ENCODE measurements at regions not wholly inside any gene's neighbourhood (a gene's known extent, or its start where the extent isn't known, plus 50 kb on each side); places are given as distances from the start of the nearest gene placed in this dataset.

- Histone ChIP-seq H3K27me3 (ENCODE audit: low read length) (no peaks in the 10 kb centered on the region), H3K79me2 (ENCODE audit: insufficient read depth, low read length) (no peaks in the 10 kb centered on the region), H3K9me2 (replicated peaks; ENCODE audit: insufficient read depth, low read length) (no peaks in the 10 kb centered on the region), H3K4me2 (ENCODE audit: low read depth, low read length, poor library complexity, severe bottlenecking) (no peak overlapping the region), H3K27ac (ENCODE audit: low read depth, low read length) (no peak overlapping the region), H2AFZ (ENCODE audit: low read depth, low read length, severe bottlenecking) (no peak overlapping the region), H3K4me3 (ENCODE audit: insufficient read depth, low read length, poor library complexity, severe bottlenecking) (no peak overlapping the region), H3K9me3 (ENCODE audit: insufficient read depth, low read length) (no peaks in the 10 kb centered on the region), H3F3A (ENCODE audit: insufficient read depth) (no peaks in the 10 kb centered on the region), H3K36me3 (ENCODE audit: low read length) (peaks cover 3% of the 10 kb centered on the region; the same call in 1 of the 2 replicates), H3K9ac (ENCODE audit: low read length) (no peak overlapping the region), H4K20me1 (ENCODE audit: low read depth, low read length) (no peaks in the 10 kb centered on the region)
- no peak for TF ChIP-seq CTCF (IDR thresholded peaks at IDR 0.05; ENCODE audit: insufficient read depth, low read length, poor library complexity, severe bottlenecking)
- TF ChIP-seq EZH2phosphoT487 (conservative IDR thresholded peaks at IDR 0.05; ENCODE audit: low read length), result no peak
These were observed 161.0 kb downstream of the TRMT11 start for GRCh38 chr6:126147291-126147815.

- TF ChIP-seq EZH2phosphoT487 (conservative IDR thresholded peaks at IDR 0.05; ENCODE audit: low read length) (no peak), CTCF (IDR thresholded peaks at IDR 0.05; ENCODE audit: insufficient read depth, low read length, poor library complexity, severe bottlenecking) (no peak)
- H3K9me3 ChIP-seq (ENCODE audit: insufficient read depth, low read length), result no peaks in the 10 kb centered on the region
- H3K4me3 ChIP-seq (ENCODE audit: insufficient read depth, low read length, poor library complexity, severe bottlenecking), result no peak overlapping the region
- H3K4me2 ChIP-seq (ENCODE audit: low read depth, low read length, poor library complexity, severe bottlenecking), result no peak overlapping the region
- no peak overlapping the region for H3K9ac ChIP-seq (ENCODE audit: low read length)
- no peaks in the 10 kb centered on the region for H3K9me2 ChIP-seq (replicated peaks; ENCODE audit: insufficient read depth, low read length)
- no peaks in the 10 kb centered on the region for H3K79me2 ChIP-seq (ENCODE audit: insufficient read depth, low read length)
- no peaks in the 10 kb centered on the region for H4K20me1 ChIP-seq (ENCODE audit: low read depth, low read length)
- H3K36me3 ChIP-seq (ENCODE audit: low read length), result no peaks in the 10 kb centered on the region
- no peaks in the 10 kb centered on the region for H3F3A ChIP-seq (ENCODE audit: insufficient read depth)
- no peak overlapping the region for H2AFZ ChIP-seq (ENCODE audit: low read depth, low read length, severe bottlenecking)
- H3K27ac ChIP-seq (ENCODE audit: low read depth, low read length), result no peak overlapping the region
- no peaks in the 10 kb centered on the region for H3K27me3 ChIP-seq (ENCODE audit: low read length)
These were observed 162.5 kb downstream of the TRMT11 start for GRCh38 chr6:126148853-126149252.

- H3K79me2 ChIP-seq (ENCODE audit: insufficient read depth, low read length), result no peaks in the 10 kb centered on the region
- H3K27me3 ChIP-seq (ENCODE audit: low read length), result no peaks in the 10 kb centered on the region
- H3K4me3 ChIP-seq (ENCODE audit: insufficient read depth, low read length, poor library complexity, severe bottlenecking), result no peak overlapping the region
- no peak overlapping the region for H3K9ac ChIP-seq (ENCODE audit: low read length)
- H3F3A ChIP-seq (ENCODE audit: insufficient read depth), result no peaks in the 10 kb centered on the region
- no peak overlapping the region for H3K4me2 ChIP-seq (ENCODE audit: low read depth, low read length, poor library complexity, severe bottlenecking)
- TF ChIP-seq EZH2phosphoT487 (conservative IDR thresholded peaks at IDR 0.05; ENCODE audit: low read length), result no peak
- no peaks in the 10 kb centered on the region for H3K9me2 ChIP-seq (replicated peaks; ENCODE audit: insufficient read depth, low read length)
- H3K9me3 ChIP-seq (ENCODE audit: insufficient read depth, low read length), result no peaks in the 10 kb centered on the region
- H4K20me1 ChIP-seq (ENCODE audit: low read depth, low read length), result no peaks in the 10 kb centered on the region
- H3K27ac ChIP-seq (ENCODE audit: low read depth, low read length), result no peak overlapping the region
- no peak overlapping the region for H2AFZ ChIP-seq (ENCODE audit: low read depth, low read length, severe bottlenecking)
- H3K36me3 ChIP-seq (ENCODE audit: low read length), result no peaks in the 10 kb centered on the region
These were observed 166.0 kb downstream of the TRMT11 start for GRCh38 chr6:126152372-126152745.

GRCh38 chr6:126153661-126154060, 167.3 kb downstream of the TRMT11 start:
- Histone ChIP-seq H3K9ac (ENCODE audit: low read length) (no peak overlapping the region), H3K9me3 (ENCODE audit: insufficient read depth, low read length) (no peaks in the 10 kb centered on the region), H3K27ac (ENCODE audit: low read depth, low read length) (no peak overlapping the region), H3K79me2 (ENCODE audit: insufficient read depth, low read length) (no peaks in the 10 kb centered on the region), H3K27me3 (ENCODE audit: low read length) (no peaks in the 10 kb centered on the region), H3K9me2 (replicated peaks; ENCODE audit: insufficient read depth, low read length) (no peaks in the 10 kb centered on the region), H3F3A (ENCODE audit: insufficient read depth) (no peaks in the 10 kb centered on the region), H3K36me3 (ENCODE audit: low read length) (no peaks in the 10 kb centered on the region), H2AFZ (ENCODE audit: low read depth, low read length, severe bottlenecking) (no peak overlapping the region), H4K20me1 (ENCODE audit: low read depth, low read length) (no peaks in the 10 kb centered on the region), H3K4me3 (ENCODE audit: insufficient read depth, low read length, poor library complexity, severe bottlenecking) (no peak overlapping the region), H3K4me2 (ENCODE audit: low read depth, low read length, poor library complexity, severe bottlenecking) (no peak overlapping the region)
- no peak for TF ChIP-seq EZH2phosphoT487 (conservative IDR thresholded peaks at IDR 0.05; ENCODE audit: low read length)
- TF ChIP-seq CTCF (IDR thresholded peaks at IDR 0.05; ENCODE audit: insufficient read depth, low read length, poor library complexity, severe bottlenecking), result no peak
